PFSK-1 (cell line): ENCODE measurements at regions not wholly inside any gene's neighbourhood (a gene's known extent, or its start where the extent isn't known, plus 50 kb on each side); places are given as distances from the start of the nearest gene placed in this dataset.

Source experiments
- REST ChIP-seq, 2 experiments: IDR thresholded peaks; 2 replicates each; pipeline versions ENCODE4 v1.6.1 to v1.8.0; 2011 to 2012; ENCODE audit warnings: low read depth in 2 of 2, low read length in 2 of 2, control low read depth in 1 of 2, inconsistent platforms in 1 of 2, mild to moderate bottlenecking in 1 of 2, moderate library complexity in 1 of 2; ENCODE audit not compliant: insufficient read depth in 1 of 2
- SIN3A ChIP-seq: IDR thresholded peaks from 2 replicates; pipeline ENCODE4 v1.6.1; 2012; ENCODE audit warnings: mild to moderate bottlenecking, low read length, moderate library complexity, borderline replicate concordance; ENCODE audit not compliant: insufficient read depth

GRCh38 chr4:27985522-27985921 lies 1124.9 kb downstream of the STIM2 start:
- TF ChIP-seq SIN3A (no peak), REST (IDR thresholded peaks at IDR 0.05; ENCODE audit: insufficient read depth in 1 of 2, low read depth in 2 of 2, low read length in 2 of 2) (no peak)
